GM12892 (cell line): ENCODE measurements at regions not wholly inside any gene's neighbourhood (a gene's known extent, or its start where the extent isn't known, plus 50 kb on each side); places are given as distances from the start of the nearest gene placed in this dataset.

Experiments used
- POLR2A ChIP-seq: IDR thresholded peaks from 2 replicates; pipeline ENCODE4 v1.6.1; 2011; ENCODE audit warnings: low read depth, low read length, control low read depth
- POLR2AphosphoS5 ChIP-seq: IDR thresholded peaks from 2 replicates; pipeline ENCODE4 v1.6.1; 2011; ENCODE audit warnings: low read depth, low read length, control low read depth

- no peak for TF ChIP-seq POLR2A
- no peak for TF ChIP-seq POLR2AphosphoS5
Observed at GRCh38 chr20:17799575-17800227, 99.9 kb downstream of the BANF2 start.
